Ascending aorta (tissue), 2 donors: ENCODE measurements at regions not wholly inside any gene's neighbourhood (a gene's known extent, or its start where the extent isn't known, plus 50 kb on each side); places are given as distances from the start of the nearest gene placed in this dataset.
A peak's percentile ranks its signal among the peaks of the same experiment; 100 is the strongest.
"Not testable (repeated sequence)": the region's sequence is repeated elsewhere in the genome, so short reads cannot be mapped to it uniquely, and the experiment has no call there.

ENCODE experiments used
- DNase-seq, 2 donors: peaks; one replicate each; pipeline ENCODE4 v3.0.0-alpha.2; 2019; ENCODE audit warnings: low spot score in 2 of 2
- H3K27ac ChIP-seq, 2 donors: fragments of 200-600 bp; sonication (generic); one replicate each; pipeline ENCODE4 v1.5.1; 2016 to 2017; ENCODE audit warnings: mild to moderate bottlenecking in 1 of 2
- H3K27me3 ChIP-seq: fragments of 200-600 bp; sonication (generic); one replicate; pipeline ENCODE4 v1.5.1; 2017
- H3K36me3 ChIP-seq, 2 donors: fragments of 200-600 bp; sonication (generic); one replicate each; pipeline ENCODE4 v1.5.1; 2016
- H3K4me1 ChIP-seq, 2 donors: fragments of 200-600 bp; sonication (generic); one replicate each; pipeline ENCODE4 v1.5.1; 2016 to 2017; ENCODE audit warnings: mild to moderate bottlenecking in 1 of 2
- H3K4me3 ChIP-seq, 2 donors: fragments of 200-600 bp; sonication (generic); one replicate each; pipeline ENCODE4 v1.5.1; 2016 to 2017; ENCODE audit warnings: mild to moderate bottlenecking in 1 of 2
- H3K9me3 ChIP-seq, 2 donors: fragments of 200-600 bp; sonication (generic); one replicate each; pipeline ENCODE4 v1.5.1; 2016
- intact Hi-C: fragments of 100-400 bp; cut with DNase I; formaldehyde crosslinking; loops from one replicate; pipeline ENCODE4 v1.15.1; 2023
- TF ChIP-seq, protein P1 (sequence below), 3 experiments: fragments of 200-600 bp in 2 of 3; fragments of 450-650 bp in 1 of 3; sonication (generic) in 2 of 3; IDR thresholded peaks; one replicate each; pipeline ENCODE4 v1.5.1; 2016 to 2019; ENCODE audit warnings: antibody characterized with exemption in 3 of 3, mild to moderate bottlenecking in 1 of 3, moderate library complexity in 1 of 3

DNA sequence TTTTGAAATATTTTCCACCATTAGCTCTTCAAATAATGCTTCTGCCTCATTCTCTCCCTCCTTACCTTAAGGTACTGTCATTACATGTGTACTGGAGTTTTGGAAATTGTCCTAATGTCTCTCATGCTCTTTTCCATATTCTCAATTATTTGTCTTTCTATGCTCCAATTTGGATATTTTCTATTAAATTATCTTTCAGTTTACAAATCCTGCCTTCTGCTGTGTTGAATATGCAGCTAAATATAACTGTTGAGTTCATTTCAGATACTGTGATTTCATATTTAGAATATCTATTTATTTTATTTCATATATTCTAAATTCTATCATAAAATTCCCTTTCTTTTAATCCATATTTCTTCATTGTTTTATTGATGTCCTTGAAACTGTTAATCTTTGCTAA lies 388.0 kb upstream of the CDIN1 start:
- Histone ChIP-seq H3K4me3 (no peak overlapping the region), H3K9me3 (peaks cover 0 to 6% of the 10 kb centered on the region in 2 donors), H3K4me1 (no peaks in the 10 kb centered on the region), H3K27me3 (no peaks in the 10 kb centered on the region), H3K27ac (no peak overlapping the region), H3K36me3 (no peaks in the 10 kb centered on the region)
- DNase-seq = no peak
- intact Hi-C loops = no loop called here
- TF ChIP-seq, protein P1, sequence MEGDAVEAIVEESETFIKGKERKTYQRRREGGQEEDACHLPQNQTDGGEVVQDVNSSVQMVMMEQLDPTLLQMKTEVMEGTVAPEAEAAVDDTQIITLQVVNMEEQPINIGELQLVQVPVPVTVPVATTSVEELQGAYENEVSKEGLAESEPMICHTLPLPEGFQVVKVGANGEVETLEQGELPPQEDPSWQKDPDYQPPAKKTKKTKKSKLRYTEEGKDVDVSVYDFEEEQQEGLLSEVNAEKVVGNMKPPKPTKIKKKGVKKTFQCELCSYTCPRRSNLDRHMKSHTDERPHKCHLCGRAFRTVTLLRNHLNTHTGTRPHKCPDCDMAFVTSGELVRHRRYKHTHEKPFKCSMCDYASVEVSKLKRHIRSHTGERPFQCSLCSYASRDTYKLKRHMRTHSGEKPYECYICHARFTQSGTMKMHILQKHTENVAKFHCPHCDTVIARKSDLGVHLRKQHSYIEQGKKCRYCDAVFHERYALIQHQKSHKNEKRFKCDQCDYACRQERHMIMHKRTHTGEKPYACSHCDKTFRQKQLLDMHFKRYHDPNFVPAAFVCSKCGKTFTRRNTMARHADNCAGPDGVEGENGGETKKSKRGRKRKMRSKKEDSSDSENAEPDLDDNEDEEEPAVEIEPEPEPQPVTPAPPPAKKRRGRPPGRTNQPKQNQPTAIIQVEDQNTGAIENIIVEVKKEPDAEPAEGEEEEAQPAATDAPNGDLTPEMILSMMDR (IDR thresholded peaks at IDR 0.05) = no peak

DNA sequence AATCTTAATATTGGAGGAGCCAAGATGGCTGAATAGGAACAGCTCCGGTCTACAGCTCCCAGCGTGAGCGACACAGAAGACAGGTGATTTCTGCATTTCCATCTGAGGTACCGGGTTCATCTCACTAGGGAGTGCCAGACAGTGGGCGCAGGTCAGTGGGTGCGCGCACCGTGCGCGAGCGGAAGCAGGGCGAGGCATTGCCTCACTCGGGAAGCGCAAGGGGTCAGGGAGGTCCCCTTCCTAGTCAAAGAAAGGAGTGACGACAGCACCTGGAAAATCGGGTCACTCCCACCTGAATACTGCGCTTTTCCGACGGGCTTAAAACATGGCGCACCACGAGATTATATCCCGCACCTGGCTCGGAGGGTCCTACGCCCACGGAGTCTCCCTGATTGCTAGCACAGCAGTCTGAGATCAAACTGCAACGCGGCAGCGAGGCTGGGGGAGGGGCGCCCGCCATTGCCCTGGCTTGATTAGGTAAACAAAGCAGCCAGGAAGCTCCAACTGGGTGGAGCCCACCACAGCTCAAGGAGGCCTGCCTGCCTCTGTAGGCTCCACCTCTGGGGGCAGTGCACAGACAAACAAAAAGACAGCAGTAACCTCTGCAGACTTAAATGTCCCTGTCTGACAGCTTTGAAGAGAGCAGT lies 383.9 kb upstream of the CDIN1 start:
- H3K9me3 ChIP-seq, H3K27me3 ChIP-seq, H3K4me3 ChIP-seq, H3K36me3 ChIP-seq, intact Hi-C loops, H3K27ac ChIP-seq, DNase-seq, H3K4me1 ChIP-seq: not testable (repeated sequence)

DNA sequence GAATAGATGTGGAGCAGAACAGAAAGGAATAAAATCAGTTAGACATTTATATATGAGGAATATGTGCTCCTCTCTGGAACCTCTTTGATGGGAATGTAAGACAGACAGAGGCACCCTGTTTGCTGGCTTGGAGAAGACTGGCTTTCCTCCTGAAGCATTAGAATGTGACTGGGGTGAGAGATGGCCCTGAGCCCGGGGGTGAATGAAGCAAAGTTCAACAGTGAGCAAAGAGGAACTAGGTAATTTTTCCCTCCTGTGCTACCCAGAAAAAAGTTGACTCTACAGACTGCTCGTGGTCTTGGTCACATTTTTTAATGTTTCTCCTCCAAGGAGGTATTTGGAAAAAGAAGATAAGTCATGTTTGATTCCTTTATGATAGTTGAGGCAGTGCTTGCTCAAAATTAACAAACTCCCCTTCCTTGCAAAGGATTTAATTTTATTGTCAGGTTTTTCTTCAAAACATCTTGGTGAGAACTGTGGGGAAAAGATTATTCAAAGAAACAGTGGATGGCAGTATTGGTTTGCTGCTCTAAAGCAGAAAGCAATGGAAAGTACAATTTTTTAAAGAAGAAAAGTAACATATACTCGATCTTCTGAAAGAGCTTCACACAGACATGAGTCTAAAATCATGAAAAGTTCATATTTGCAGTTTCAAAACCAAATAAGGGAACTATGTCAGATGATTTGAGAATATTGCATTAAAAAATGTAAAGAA lies 370.4 kb upstream of the CDIN1 start:
- Histone ChIP-seq H3K9me3 (no peaks in the 10 kb centered on the region), H3K4me3 (no peak overlapping the region), H3K27ac (no peak overlapping the region), H3K36me3 (no peaks in the 10 kb centered on the region), H3K4me1 (no peaks in the 10 kb centered on the region), H3K27me3 (no peaks in the 10 kb centered on the region)
- no peak for DNase-seq
- TF ChIP-seq, protein P1 (IDR thresholded peaks at IDR 0.05) = peak in 2 of 3 experiments; percentile 18 to 37
- intact Hi-C loops = no loop called here

DNA sequence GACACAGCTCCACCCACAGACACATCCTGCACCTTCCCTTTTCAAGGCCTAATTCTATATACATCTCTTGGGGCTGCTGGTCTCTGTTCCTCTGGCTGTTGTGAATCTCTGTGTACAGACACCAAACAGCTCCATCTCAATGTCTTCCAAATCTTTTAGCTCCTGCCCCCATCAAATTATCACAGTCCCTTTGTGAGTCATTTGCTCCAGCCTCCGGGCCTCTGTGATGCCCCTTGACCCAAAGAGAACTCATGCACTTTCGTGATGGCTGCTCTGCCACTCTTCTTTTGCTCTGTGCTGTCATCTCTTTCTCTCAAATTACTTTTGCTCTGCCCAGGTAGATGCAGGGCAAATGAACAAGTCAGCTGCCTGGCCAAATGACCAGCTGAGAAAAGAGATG lies 369.0 kb upstream of the CDIN1 start:
- Histone ChIP-seq H3K27me3 (no peaks in the 10 kb centered on the region), H3K27ac (no peak overlapping the region), H3K36me3 (no peaks in the 10 kb centered on the region), H3K9me3 (no peaks in the 10 kb centered on the region), H3K4me3 (no peak overlapping the region), H3K4me1 (no peaks in the 10 kb centered on the region)
- DNase-seq = no peak
- intact Hi-C loops = no loop called here
- TF ChIP-seq, protein P1 (IDR thresholded peaks at IDR 0.05) = no peak

DNA sequence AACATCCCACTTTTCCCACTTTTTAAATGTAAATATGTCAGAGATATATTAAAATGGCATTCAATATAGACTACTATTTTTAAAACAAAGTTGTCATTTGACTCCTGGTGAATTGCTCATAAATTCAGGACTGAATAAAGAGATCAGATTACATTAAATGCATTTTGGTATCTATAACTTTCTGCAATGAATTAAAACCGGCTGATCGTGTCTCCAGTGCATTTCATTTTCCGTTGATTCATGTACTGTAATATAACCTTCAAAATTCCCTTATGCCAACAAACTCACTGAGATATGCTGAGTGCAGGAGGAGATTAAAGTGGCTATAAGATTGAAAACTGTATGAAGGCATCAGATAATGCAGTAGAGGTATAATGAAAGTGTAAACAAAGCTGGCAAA lies 361.1 kb upstream of the CDIN1 start:
- Histone ChIP-seq H3K4me3 (no peak overlapping the region), H3K27ac (no peak overlapping the region), H3K36me3 (no peaks in the 10 kb centered on the region), H3K27me3 (no peaks in the 10 kb centered on the region), H3K4me1 (no peaks in the 10 kb centered on the region), H3K9me3 (no peaks in the 10 kb centered on the region)
- DNase-seq = no peak
- intact Hi-C loops = no loop called here
- TF ChIP-seq, protein P1 (IDR thresholded peaks at IDR 0.05) = no peak

DNA sequence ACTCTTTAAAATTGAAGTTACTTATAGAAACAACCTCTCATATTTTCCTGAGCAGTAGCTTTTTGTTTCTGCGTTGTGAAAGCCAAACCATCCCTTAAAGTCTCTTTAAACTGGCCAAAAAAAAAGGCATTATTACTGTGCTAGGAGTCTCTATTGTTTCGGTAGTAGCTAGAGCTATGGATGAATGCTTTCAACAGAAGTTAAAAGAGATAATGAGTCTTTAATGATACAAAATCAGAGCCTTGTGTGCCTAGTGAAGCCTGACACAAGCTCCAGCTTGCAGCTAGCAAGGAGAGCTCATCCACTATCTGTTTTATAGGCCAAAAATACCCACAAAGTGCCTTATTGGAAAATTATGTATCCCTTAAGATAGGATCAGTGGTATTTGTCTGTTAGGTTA lies 360.4 kb upstream of the CDIN1 start:
- Histone ChIP-seq H3K4me3 (no peak overlapping the region), H3K27ac (no peak overlapping the region), H3K4me1 (no peaks in the 10 kb centered on the region), H3K27me3 (no peaks in the 10 kb centered on the region), H3K9me3 (no peaks in the 10 kb centered on the region), H3K36me3 (no peaks in the 10 kb centered on the region)
- TF ChIP-seq, protein P1 (IDR thresholded peaks at IDR 0.05) = no peak
- no peak for DNase-seq
- intact Hi-C loops = no loop called here
